IPS-NIHi7 (cell line): ENCODE measurements at regions not wholly inside any gene's neighbourhood (a gene's known extent, or its start where the extent isn't known, plus 50 kb on each side); places are given as distances from the start of the nearest gene placed in this dataset.

Experiments
- DNase-seq: peaks from one replicate; pipeline ENCODE4 v3.0.0; 2012; ENCODE audit warnings: mixed read lengths; ENCODE audit errors: extremely low spot score

GRCh38 chr4:181938631-181939030 lies 304.6 kb upstream of the TENM3 start:
- DNase-seq, result no peak

DNA sequence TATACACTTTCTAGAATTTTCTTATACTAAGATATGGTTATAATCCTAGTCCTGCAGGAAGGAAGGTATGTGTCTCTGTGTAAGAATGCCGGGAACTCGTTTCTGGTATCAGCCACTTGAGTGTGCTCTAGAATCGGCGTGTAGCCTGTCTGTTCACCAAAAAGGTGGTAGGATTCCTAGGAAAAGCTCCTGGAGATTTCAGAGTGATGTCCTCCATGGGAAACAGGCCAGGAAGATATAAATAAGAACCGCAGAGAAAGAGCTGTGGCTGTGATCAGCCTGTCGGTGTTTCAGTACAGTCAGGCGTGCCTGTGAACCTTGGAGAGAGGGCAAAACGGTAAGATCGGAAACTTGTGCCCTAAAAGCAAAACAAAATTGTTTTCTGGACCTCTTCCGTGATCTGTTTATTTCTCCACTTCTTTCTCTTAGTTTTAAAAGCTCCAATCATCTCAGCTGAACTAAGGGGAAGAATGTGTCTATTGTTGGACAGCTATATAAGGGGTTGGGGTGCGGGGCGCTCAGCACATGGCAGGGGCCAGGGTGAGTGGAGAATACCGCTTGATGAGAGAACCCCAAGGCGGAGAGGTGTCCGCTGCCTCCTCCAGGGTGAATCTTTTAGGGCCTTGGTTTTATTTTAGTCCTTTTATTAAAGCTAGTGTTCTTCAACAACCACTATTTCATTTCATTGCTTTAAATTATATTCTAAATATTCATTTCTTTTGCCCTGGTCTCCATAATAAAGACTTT lies 303.8 kb upstream of the TENM3 start:
- peak; percentile 49 for DNase-seq

DNA sequence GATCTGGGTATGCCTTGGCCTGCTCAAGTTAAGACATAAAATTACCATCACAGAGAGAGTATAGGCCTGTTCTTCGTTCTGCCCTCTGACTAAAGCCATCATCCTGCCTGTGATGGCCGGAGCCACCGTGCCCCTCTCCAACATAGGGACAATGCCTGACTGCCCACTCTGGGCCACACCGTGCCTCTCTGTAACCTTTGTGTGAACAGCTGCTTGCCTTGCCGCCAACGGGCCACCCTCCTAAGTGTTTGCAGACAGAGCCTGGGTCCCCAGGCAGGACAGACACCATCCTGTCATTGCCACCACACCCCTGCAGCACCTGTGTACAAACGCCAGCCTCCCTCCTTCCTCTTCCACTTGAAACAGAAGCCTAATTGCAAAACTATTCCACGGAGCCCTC lies 298.7 kb upstream of the TENM3 start:
- DNase-seq, result no peak

DNA sequence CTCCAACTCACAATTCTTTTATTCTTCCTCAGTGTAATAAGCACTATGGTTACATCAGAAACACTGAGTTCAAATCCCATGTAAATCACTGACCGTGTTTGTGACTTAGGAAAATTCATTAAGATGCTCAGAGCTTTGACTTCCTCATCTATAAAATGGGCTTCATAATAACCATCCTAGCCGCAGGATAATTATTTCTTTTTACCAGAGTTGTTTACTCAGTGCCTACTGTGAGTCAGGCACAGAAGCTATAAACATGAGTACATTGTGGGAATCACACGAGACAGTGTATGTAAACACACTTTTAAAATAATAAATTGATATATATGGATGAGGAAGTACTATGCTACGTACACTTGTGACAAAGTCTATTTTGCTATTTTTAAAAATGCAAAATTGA lies 296.3 kb upstream of the TENM3 start:
- no peak for DNase-seq

- no peak for DNase-seq
Observed at GRCh38 chr4:181948839-181949382, 294.3 kb upstream of the TENM3 start.

- DNase-seq, result peak; percentile 22
Observed at GRCh38 chr4:181949704-181950312, 293.4 kb upstream of the TENM3 start.

- DNase-seq, result no peak
Observed at GRCh38 chr4:181950372-181951127, 292.7 kb upstream of the TENM3 start.

DNA sequence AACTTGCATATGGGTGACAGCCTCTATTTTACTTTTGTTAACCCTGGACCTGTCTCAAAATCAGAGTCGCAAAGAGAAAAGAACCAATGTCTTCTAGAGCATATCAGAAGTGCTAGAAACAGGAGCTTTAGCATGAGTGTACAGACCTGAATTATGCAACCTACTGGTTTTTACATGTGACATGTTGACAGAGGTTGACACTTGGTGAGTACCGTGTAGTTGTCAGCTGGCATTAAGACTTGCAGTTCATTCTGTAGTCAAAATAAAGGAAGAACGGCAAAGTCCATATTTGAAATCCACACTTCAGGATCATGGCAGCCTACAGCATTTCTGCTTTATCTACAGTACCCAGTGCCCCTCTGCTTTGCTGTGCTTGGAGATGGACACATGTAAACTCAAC lies 291.9 kb upstream of the TENM3 start:
- DNase-seq, result no peak

DNA sequence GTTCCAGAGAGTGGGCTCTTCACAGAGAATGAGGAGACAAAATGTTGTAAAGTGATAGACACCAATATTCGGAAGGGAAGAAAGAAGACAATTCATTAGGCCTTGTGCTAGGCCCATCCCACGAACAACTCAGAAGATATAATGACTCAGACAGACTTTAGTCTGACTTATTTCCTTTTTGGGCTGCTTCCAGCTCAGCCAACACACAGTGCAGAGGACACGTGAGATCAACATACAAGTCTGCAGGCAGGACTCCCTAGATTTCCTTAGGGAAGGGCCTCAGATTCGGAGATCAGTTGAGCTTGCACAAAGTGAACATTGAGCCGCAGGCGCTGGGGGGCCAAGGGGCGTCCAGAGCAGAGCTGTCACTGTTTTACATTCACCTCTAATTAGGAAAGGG lies 290.7 kb upstream of the TENM3 start:
- DNase-seq, result no peak

DNA sequence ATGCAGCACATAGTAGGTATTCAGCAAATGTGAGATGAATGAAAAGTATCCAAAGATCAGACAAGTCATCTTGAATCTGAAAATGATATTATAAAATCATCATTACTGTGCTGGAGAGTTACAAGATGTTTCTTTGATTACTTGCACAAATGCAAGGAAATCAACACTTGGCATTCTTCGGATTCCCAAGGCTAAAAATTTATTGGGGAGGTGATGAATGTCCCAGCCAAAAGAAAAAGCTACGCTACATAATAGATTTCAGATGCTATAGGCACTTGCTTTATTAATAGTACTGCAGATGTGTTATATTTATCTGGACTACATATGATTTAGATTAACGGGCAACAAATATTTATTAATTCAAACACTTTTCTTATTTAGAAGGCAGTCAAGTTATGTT lies 286.7 kb upstream of the TENM3 start:
- DNase-seq, result no peak

DNA sequence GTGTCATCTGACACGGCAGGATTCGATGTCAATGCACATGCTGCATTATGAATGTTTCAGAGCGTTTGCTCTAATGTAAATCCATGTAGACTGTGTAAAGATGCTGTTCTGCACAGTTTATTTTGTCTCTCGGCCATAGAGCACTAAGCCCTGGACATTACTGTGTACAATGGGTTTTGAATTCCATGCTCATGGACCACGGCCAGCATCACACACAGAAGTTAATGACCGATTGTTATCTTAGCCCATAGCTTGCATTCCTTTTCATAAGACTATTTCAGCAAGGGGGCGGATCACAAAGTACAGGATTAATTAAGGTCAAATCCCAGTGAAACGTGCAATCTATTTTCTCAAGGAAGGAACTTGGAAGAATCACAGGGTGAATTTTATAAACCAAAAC lies 286.1 kb upstream of the TENM3 start:
- no peak for DNase-seq

DNA sequence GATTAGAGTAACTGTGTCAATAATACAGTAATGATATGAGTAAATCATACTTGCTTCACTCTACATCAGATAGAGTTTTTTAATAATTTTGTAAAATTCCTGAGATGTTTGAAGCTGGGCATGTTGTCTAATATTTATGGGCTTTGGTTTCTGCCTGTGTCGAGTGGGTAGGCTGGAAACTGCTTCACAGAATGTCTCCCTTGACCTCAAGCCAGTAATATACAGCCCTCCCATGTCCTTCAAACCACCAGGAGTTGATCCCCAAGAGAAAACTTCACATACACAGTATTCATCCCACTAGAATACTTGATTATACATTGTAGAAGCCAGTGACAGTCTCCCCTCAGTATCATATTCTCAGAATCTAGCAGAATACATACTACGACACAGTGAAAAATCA lies 284.8 kb upstream of the TENM3 start:
- no peak for DNase-seq

DNA sequence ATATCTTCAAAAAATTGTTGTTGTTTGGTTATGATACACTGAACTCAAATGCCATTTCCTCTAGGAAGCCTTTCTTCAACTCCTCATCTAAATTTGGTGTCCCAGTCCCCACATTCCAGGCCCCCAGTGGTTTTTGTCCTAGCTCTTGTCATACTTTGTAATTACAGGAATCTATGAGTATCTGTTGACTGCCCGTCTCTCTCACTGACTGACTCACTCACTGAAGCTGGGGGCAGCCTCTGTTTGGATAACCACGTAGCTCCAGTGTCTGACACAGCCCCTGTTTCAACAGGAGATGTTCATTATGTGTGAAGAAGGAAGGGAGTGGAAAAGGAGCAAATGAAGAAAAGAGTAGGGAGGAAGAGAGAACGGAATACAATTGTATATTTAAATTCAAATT lies 284.1 kb upstream of the TENM3 start:
- no peak for DNase-seq

DNA sequence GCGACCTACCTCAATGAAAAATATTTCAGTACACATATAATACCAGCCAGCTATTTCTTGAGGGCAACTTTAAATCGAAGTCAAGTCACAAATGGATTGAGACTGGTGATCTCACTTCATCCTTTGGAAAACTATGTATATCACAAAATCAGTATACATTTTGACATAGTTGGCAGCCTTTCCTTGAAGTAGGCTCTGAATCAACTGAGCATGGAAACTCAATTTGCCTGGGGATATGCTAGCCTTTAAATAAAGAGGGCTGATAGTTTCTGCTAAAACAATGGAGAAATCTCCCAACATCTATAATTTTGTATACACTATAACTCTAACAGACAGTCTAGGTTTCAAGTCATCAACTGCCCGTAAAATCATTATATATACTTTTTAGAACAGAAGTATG lies 282.8 kb upstream of the TENM3 start:
- DNase-seq, result no peak

- no peak for DNase-seq
Observed at GRCh38 chr4:181962321-181962720, 280.9 kb upstream of the TENM3 start.

GRCh38 chr4:181964731-181965130 lies 278.5 kb upstream of the TENM3 start:
- no peak for DNase-seq

DNA sequence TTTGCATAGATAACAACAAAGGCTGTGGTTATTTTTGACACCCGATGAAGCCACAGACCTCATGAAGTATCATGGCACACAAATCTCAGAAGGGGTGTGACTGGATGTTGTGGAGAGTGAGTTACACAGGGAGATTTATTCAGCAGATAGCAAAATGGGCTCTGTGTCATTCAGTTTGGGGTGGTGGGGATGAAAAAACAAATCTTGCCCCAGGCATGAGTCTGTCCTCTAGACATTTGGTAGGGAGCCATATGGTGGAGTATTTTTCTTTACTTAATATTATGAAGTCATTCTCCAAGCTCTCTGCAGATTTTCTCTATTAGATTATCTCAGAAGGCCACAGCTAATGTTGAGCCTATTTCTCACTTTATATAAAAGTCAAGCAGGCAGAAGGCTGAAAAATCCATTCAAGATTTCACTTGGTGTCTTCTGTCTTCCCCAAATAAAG lies 277.1 kb upstream of the TENM3 start:
- DNase-seq, result no peak

GRCh38 chr4:181967401-181967800 lies 275.8 kb upstream of the TENM3 start:
- no peak for DNase-seq

- no peak for DNase-seq
Observed at GRCh38 chr4:181968371-181968770, 274.8 kb upstream of the TENM3 start.

DNA sequence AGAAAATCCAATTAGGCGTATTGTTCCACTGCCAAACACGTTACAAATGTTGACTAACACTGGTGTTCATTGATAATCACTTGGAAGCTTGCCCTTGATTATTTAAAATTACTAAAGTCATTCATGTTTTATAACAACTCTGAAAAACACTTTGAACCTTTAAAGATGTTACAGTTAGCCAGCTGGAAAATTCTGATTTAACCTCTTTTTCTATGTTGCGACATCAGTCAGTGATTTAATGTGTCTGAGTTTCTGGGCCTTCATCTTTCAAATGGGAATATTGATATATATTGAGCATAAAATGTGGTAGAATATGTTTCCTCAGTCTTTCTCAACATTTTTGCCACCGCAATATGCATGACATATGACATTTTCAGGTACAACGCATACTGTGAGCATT lies 274.1 kb upstream of the TENM3 start:
- no peak for DNase-seq

GRCh38 chr4:181970366-181970765 lies 272.8 kb upstream of the TENM3 start:
- DNase-seq, result no peak

DNA sequence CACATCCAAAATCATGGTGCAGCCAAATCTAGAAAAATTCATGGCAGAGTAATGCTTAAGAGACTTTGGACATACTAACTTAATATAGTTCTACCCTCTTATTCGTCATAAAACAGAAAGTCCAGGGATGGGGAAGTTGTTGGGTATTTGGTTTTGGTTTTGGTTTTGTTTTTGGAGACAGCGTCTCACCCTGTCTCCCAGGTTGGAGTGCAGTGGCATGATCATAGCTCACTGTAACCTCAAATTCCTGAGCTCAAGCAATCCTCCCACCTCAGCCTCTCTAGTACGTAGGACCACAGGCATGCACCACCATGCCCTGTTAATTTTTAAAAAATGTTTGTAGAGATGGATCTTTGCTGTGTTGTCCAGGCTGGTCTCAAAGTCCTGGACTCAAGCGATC lies 271.8 kb upstream of the TENM3 start:
- no peak for DNase-seq

DNA sequence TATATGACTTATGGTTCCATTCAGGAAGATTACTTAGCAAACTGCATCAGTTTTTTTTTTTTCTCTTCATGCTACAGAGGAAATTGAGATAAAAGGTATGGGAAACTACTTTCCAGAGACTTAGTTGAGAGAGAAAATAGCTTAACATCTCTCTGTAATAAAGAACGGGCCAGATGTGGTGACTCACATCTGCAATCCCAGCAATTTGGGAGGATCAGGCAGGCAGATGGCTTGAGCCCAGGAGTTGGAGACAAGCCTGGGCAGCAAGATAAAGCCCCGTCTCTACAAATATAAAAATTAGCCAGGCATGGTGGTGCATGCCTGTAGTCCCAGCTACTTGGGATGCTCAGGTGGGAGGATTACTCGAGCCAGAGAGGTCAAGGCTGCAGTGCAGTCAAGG lies 271.2 kb upstream of the TENM3 start:
- DNase-seq, result no peak
